ENCODE measurements at regions not wholly inside any gene's neighbourhood (a gene's known extent, or its start where the extent isn't known, plus 50 kb on each side); places are given as distances from the start of the nearest gene placed in this dataset.

DNA sequence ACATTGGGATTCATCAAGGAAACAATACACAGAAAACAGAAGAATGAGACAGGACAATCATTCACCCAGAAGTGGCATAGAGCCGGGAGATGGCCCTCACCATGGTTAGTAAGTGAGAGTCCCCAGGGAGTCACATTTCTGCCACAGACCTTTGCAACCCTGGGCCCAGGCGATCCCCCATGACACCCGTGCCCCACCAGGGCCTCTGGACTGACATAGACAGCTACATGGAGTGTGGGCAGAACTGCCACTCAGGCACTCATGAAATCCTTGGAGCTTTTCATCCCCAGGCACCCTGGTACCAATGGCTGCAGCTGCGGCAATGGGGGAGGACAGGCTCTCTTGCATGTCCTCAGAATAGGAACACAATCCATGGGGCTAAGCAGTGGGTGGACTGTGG lies 174.5 kb upstream of the TRPC4 start:
- TF ChIP-seq EZH2 (IDR thresholded peaks at IDR 0.05; ENCODE audit: low read length, missing control alignments): no peak
- TF ChIP-seq, protein P1, sequence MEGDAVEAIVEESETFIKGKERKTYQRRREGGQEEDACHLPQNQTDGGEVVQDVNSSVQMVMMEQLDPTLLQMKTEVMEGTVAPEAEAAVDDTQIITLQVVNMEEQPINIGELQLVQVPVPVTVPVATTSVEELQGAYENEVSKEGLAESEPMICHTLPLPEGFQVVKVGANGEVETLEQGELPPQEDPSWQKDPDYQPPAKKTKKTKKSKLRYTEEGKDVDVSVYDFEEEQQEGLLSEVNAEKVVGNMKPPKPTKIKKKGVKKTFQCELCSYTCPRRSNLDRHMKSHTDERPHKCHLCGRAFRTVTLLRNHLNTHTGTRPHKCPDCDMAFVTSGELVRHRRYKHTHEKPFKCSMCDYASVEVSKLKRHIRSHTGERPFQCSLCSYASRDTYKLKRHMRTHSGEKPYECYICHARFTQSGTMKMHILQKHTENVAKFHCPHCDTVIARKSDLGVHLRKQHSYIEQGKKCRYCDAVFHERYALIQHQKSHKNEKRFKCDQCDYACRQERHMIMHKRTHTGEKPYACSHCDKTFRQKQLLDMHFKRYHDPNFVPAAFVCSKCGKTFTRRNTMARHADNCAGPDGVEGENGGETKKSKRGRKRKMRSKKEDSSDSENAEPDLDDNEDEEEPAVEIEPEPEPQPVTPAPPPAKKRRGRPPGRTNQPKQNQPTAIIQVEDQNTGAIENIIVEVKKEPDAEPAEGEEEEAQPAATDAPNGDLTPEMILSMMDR (conservative IDR thresholded peaks at IDR 0.05 in 1 of 2, IDR thresholded peaks at IDR 0.05 in 1 of 2; ENCODE audit: low read depth in 1 of 2, low read length in 2 of 2): no peak
- H3K27me3 ChIP-seq (ENCODE audit: control insufficient read depth, insufficient read depth, low read length): no peaks in the 10 kb centered on the region

DNA sequence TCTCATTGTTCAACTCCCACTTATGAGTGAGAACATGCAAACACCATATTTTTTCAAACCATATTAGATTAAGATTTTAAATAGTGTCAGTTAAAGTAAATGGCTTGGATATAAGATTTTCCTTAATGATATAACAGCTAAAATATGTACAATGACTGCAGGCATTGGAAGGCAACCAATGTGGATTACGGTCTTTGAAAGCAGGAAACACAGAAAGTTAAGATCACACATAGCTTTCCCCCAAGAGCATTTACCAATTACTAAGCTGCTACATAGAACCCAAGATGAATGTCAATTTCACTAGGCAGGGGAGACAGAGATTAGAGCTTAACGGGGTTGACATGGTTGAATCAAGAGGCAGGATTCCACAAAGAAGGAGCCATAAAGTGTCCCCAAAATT lies 173.2 kb upstream of the TRPC4 start:
- Histone ChIP-seq H3K4me2 (ENCODE audit: extremely low read depth, insufficient read depth, low read length) (no peak overlapping the region), H3K9ac (ENCODE audit: insufficient read depth, low read length) (no peak overlapping the region), H3K27me3 (ENCODE audit: control insufficient read depth, insufficient read depth, low read length) (no peaks in the 10 kb centered on the region), H3K4me3 (replicated peaks in 1 of 4; ENCODE audit: control extremely low read depth in 1 of 4, insufficient read depth in 1 of 4, low read depth in 3 of 4, low read length in 4 of 4) (no peak overlapping the region), H3K9me3 (ENCODE audit: control insufficient read depth, insufficient read depth, low read depth, low read length) (no peaks in the 10 kb centered on the region), H3K4me1 (ENCODE audit: control insufficient read depth, extremely low read depth, insufficient read depth, low read length) (no peaks in the 10 kb centered on the region), H3K79me2 (ENCODE audit: control insufficient read depth, insufficient read depth, low read length) (no peaks in the 10 kb centered on the region), H3K36me3 (ENCODE audit: control insufficient read depth, insufficient read depth, low read length) (no peaks in the 10 kb centered on the region), H4K20me1 (ENCODE audit: control insufficient read depth, extremely low read depth, insufficient read depth, low read length) (no peaks in the 10 kb centered on the region), H3K27ac (ENCODE audit: insufficient read depth, low read length) (no peak overlapping the region), H2AFZ (ENCODE audit: low read length) (no peak overlapping the region)
- TF ChIP-seq, protein P1 (conservative IDR thresholded peaks at IDR 0.05 in 1 of 2, IDR thresholded peaks at IDR 0.05 in 1 of 2; ENCODE audit: low read depth in 1 of 2, low read length in 2 of 2): no peak
- no peak for TF ChIP-seq EZH2 (IDR thresholded peaks at IDR 0.05; ENCODE audit: low read length, missing control alignments)
- peak in 1 of 2 donors; percentile 55 for DNase-seq (ENCODE audit: low read depth in 2 of 2)

More for the DNA sequence above, 174.5 kb upstream of the TRPC4 start:
- Histone ChIP-seq H3K9me3 (ENCODE audit: control insufficient read depth, insufficient read depth, low read depth, low read length) (no peaks in the 10 kb centered on the region), H3K4me3 (replicated peaks in 1 of 4; ENCODE audit: control extremely low read depth in 1 of 4, insufficient read depth in 1 of 4, low read depth in 3 of 4, low read length in 4 of 4) (no peak overlapping the region), H4K20me1 (ENCODE audit: control insufficient read depth, extremely low read depth, insufficient read depth, low read length) (no peaks in the 10 kb centered on the region), H3K4me2 (ENCODE audit: extremely low read depth, insufficient read depth, low read length) (no peak overlapping the region), H3K9ac (ENCODE audit: insufficient read depth, low read length) (no peak overlapping the region), H3K36me3 (ENCODE audit: control insufficient read depth, insufficient read depth, low read length) (no peaks in the 10 kb centered on the region), H3K79me2 (ENCODE audit: control insufficient read depth, insufficient read depth, low read length) (no peaks in the 10 kb centered on the region), H3K27ac (ENCODE audit: insufficient read depth, low read length) (no peak overlapping the region), H3K4me1 (ENCODE audit: control insufficient read depth, extremely low read depth, insufficient read depth, low read length) (no peaks in the 10 kb centered on the region), H2AFZ (ENCODE audit: low read length) (no peak overlapping the region)
- DNase-seq (ENCODE audit: low read depth in 2 of 2): no peak

DNA sequence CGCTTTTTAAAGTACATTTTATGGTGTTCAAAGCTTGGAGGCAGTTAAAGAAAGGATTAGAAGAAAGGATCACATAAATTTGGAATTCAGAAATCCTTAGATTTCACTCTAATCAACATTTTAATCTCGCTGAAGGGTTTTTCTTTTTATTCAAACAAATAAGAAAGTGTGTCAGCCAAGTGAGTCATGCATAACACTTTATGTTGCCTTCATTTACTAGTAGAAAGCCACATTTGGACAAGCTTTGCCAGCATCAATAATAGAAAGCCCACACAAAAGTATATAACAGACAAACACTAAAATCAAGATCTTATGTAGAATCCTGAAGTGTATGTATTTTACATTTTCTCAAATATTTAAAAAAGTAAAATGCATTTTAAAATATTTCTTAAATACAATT lies 154.9 kb upstream of the TRPC4 start:
- no peak overlapping the region for H3K9ac ChIP-seq (ENCODE audit: insufficient read depth, low read length)
- H4K20me1 ChIP-seq (ENCODE audit: control insufficient read depth, extremely low read depth, insufficient read depth, low read length): no peaks in the 10 kb centered on the region
- DNase-seq (ENCODE audit: low read depth in 2 of 2): peak in 1 of 2 donors; percentile 51
- no peaks in the 10 kb centered on the region for H3K9me3 ChIP-seq (ENCODE audit: control insufficient read depth, insufficient read depth, low read depth, low read length)
- no peak overlapping the region for H3K4me2 ChIP-seq (ENCODE audit: extremely low read depth, insufficient read depth, low read length)
- no peaks in the 10 kb centered on the region for H3K79me2 ChIP-seq (ENCODE audit: control insufficient read depth, insufficient read depth, low read length)
- no peaks in the 10 kb centered on the region for H3K4me1 ChIP-seq (ENCODE audit: control insufficient read depth, extremely low read depth, insufficient read depth, low read length)
- H2AFZ ChIP-seq (ENCODE audit: low read length): no peak overlapping the region
- TF ChIP-seq EZH2 (IDR thresholded peaks at IDR 0.05; ENCODE audit: low read length, missing control alignments): no peak
- H3K36me3 ChIP-seq (ENCODE audit: control insufficient read depth, insufficient read depth, low read length): no peaks in the 10 kb centered on the region
- H3K27ac ChIP-seq (ENCODE audit: insufficient read depth, low read length): no peak overlapping the region
- no peaks in the 10 kb centered on the region for H3K27me3 ChIP-seq (ENCODE audit: control insufficient read depth, insufficient read depth, low read length)
- H3K4me3 ChIP-seq (replicated peaks in 1 of 4; ENCODE audit: control extremely low read depth in 1 of 4, insufficient read depth in 1 of 4, low read depth in 3 of 4, low read length in 4 of 4): no peak overlapping the region

All from fibroblast of lung (primary cell).